ENCODE measurements at regions not wholly inside any gene's neighbourhood (a gene's known extent, or its start where the extent isn't known, plus 50 kb on each side); places are given as distances from the start of the nearest gene placed in this dataset.
A peak's percentile ranks its signal among the peaks of the same experiment; 100 is the strongest.

DNA sequence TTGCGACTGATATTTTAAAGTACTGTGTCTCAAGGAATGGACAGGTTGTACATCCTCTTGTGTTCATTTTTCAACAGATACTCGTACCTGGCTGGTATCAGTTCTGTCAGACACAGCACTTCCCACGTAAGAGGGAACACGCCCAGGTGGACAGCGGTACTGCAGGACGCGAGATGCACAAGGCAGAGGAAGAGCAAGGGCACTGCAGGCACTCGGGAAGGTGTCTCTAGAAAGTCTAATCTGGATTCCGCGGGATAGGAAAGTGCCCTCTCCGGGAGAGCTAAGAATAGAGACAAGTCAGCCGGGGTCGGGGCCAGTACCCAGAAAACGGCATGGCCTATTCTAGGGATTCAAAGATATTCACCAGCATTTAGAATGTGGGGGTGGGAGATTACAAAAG, 94.2 kb upstream of the MBOAT1 start:
- Histone ChIP-seq H3K27me3 (ENCODE audit: control insufficient read depth in 2 of 2, insufficient read depth in 2 of 2, low read length in 2 of 2) (no peaks in the 10 kb centered on the region), H3K4me3 (ENCODE audit: low read length) (no peak overlapping the region), H3K27ac (ENCODE audit: low read depth, low read length) (no peak overlapping the region), H3K9me3 (ENCODE audit: control insufficient read depth in 2 of 3, low read length in 3 of 3) (no peaks in the 10 kb centered on the region), H3K36me3 (ENCODE audit: control insufficient read depth in 2 of 3, insufficient read depth in 3 of 3, low read length in 3 of 3) (no peaks in the 10 kb centered on the region), H3K4me1 (ENCODE audit: control insufficient read depth in 2 of 2, insufficient read depth in 2 of 2, low read length in 2 of 2) (no peaks in the 10 kb centered on the region)
- no peak overlapping the region for H3K4me3 Mint-ChIP-seq
- intact Hi-C loops (cut with micrococcal nuclease): no loop called here
- H3K4me1 Mint-ChIP-seq: no peaks in the 10 kb centered on the region
- ATAC-seq (no peak), DNase-seq (no peak)
- H3K9me3 Mint-ChIP-seq: peaks cover 0 to 6% (median 0%) of the 10 kb centered on the region in 11 donors
- H3K27ac Mint-ChIP-seq: no peak overlapping the region
- H3K36me3 Mint-ChIP-seq: peaks cover 0 to 3% (median 0%) of the 10 kb centered on the region in 5 donors
- POLR2A ChIA-PET: interaction anchor here (1.3 kb wide), 1 partner anchor 13 kb away, joined by 7 read pairs; no protein-coding TSS in a partner anchor
- H3K27me3 Mint-ChIP-seq: peaks cover 0 to 40% (median 0%) of the 10 kb centered on the region in 5 donors
- CTCF ChIA-PET: no interaction called here

DNA sequence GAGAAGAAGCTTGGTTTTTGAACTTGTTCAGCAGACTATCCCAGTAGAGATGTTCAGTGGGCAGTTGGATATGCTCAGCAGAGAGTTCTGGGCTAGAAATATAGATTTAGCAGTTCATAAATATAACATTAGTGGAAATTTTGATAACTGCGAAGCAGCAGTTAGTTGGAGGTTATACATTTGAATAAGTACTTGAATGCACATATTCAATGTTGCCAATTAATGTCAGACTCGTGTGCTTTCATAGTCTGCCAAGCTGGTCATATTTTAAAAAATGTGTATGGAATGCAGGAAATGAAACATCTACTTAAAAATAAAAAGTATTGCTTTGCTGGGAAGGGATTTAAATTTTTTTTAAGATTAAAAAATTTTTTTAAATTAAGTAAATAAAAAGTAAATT, 92.5 kb upstream of the E2F3 start:
- Mint-ChIP-seq H3K4me3 (no peak overlapping the region), H3K27ac (no peak overlapping the region), H3K4me1 (peaks cover 0 to 5% (median 0%) of the 10 kb centered on the region in 7 donors), H3K27me3 (peaks cover 0 to 36% (median 0%) of the 10 kb centered on the region in 5 donors), H3K36me3 (peaks cover 0 to 3% (median 0%) of the 10 kb centered on the region in 5 donors), H3K9me3 (peaks cover 0 to 6% (median 0%) of the 10 kb centered on the region in 11 donors)
- intact Hi-C loops (cut with micrococcal nuclease): no loop called here
- ChIA-PET POLR2A (no interaction called here), CTCF (interaction anchor here (0.9 kb wide), 1 partner anchor 10 kb away, joined by 3 read pairs; no protein-coding TSS in a partner anchor)
- H3K4me1 ChIP-seq (ENCODE audit: control insufficient read depth in 2 of 2, insufficient read depth in 2 of 2, low read length in 2 of 2): no peaks in the 10 kb centered on the region
- H3K36me3 ChIP-seq (ENCODE audit: control insufficient read depth in 2 of 3, insufficient read depth in 3 of 3, low read length in 3 of 3): no peaks in the 10 kb centered on the region
- DNase-seq: no peak
- no peak overlapping the region for H3K27ac ChIP-seq (ENCODE audit: low read depth, low read length)
- no peaks in the 10 kb centered on the region for H3K9me3 ChIP-seq (ENCODE audit: control insufficient read depth in 2 of 3, low read length in 3 of 3)
- H3K4me3 ChIP-seq (ENCODE audit: low read length): no peak overlapping the region
- no peak for ATAC-seq
- H3K27me3 ChIP-seq (ENCODE audit: control insufficient read depth in 2 of 2, insufficient read depth in 2 of 2, low read length in 2 of 2): no peaks in the 10 kb centered on the region

DNA sequence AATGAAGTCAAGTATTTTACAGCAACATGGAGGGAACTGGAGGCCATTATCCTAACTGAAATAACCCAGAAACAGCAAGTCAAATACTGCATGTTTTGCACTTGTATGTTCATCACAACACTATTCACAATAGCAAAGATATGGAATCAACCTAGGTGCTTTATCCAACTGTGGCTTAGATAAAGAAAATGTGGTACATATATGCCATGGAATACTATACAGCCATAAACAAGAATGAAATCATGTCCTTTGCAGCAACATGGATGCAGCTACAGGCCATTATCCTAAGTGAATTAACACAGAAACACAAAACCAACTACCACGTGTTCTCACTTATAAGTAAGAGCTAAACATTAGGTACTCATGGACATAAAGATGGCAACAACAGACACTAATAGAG, 91.5 kb upstream of the E2F3 start:
- Mint-ChIP-seq H3K9me3 (peaks cover 0 to 6% (median 0%) of the 10 kb centered on the region in 11 donors), H3K27ac (no peak overlapping the region), H3K27me3 (peaks cover 0 to 41% (median 0%) of the 10 kb centered on the region in 5 donors), H3K4me3 (no peak overlapping the region), H3K36me3 (peaks cover 0 to 3% (median 0%) of the 10 kb centered on the region in 5 donors), H3K4me1 (peaks cover 0 to 5% (median 0%) of the 10 kb centered on the region in 7 donors)
- no peak overlapping the region for H3K4me3 ChIP-seq (ENCODE audit: low read length)
- ChIA-PET CTCF (no interaction called here), POLR2A (interaction anchor here (0.9 to 2.0 kb wide), 2 partner anchors 10 kb away, joined by 3 to 13 read pairs; no protein-coding TSS in a partner anchor)
- no peaks in the 10 kb centered on the region for H3K27me3 ChIP-seq (ENCODE audit: control insufficient read depth in 2 of 2, insufficient read depth in 2 of 2, low read length in 2 of 2)
- no peak overlapping the region for H3K27ac ChIP-seq (ENCODE audit: low read depth, low read length)
- ATAC-seq: no peak
- no peaks in the 10 kb centered on the region for H3K9me3 ChIP-seq (ENCODE audit: control insufficient read depth in 2 of 3, low read length in 3 of 3)
- no peaks in the 10 kb centered on the region for H3K36me3 ChIP-seq (ENCODE audit: control insufficient read depth in 2 of 3, insufficient read depth in 3 of 3, low read length in 3 of 3)
- DNase-seq: no peak
- H3K4me1 ChIP-seq (ENCODE audit: control insufficient read depth in 2 of 2, insufficient read depth in 2 of 2, low read length in 2 of 2): no peaks in the 10 kb centered on the region
- intact Hi-C loops (cut with micrococcal nuclease): no loop called here

DNA sequence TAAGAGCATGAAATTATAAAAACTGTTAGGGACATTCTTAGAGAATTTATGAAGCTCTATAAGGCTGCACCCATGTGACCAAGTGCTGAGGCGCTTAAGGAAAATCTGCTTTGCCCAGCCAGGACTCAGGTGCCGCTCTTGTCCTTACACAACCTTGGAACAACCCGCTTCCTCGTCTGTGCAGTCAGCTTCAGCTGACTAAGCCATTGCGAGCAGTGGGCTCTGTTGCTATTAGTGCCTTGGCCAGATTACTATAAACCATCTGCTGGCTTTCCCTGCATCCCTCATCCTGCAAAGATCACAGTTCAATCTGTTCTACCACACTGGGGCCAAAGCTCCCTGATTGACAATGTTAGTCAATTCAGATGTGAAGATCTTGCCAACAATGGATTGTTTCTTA, 89.1 kb upstream of the E2F3 start:
- CTCF ChIA-PET: no interaction called here
- Mint-ChIP-seq H3K27me3 (peaks cover 0 to 41% (median 0%) of the 10 kb centered on the region in 5 donors), H3K9me3 (peaks cover 0 to 6% (median 0%) of the 10 kb centered on the region in 11 donors), H3K4me1 (peaks cover 0 to 5% (median 0%) of the 10 kb centered on the region in 7 donors), H3K4me3 (no peak overlapping the region), H3K36me3 (peaks cover 0 to 3% (median 0%) of the 10 kb centered on the region in 5 donors), H3K27ac (peak overlapping the region in 1 of 9 donors; percentile 7)
- Histone ChIP-seq H3K4me1 (ENCODE audit: control insufficient read depth in 2 of 2, insufficient read depth in 2 of 2, low read length in 2 of 2) (no peaks in the 10 kb centered on the region), H3K9me3 (ENCODE audit: control insufficient read depth in 2 of 3, low read length in 3 of 3) (no peaks in the 10 kb centered on the region), H3K27ac (ENCODE audit: low read depth, low read length) (no peak overlapping the region), H3K27me3 (ENCODE audit: control insufficient read depth in 2 of 2, insufficient read depth in 2 of 2, low read length in 2 of 2) (no peaks in the 10 kb centered on the region), H3K36me3 (ENCODE audit: control insufficient read depth in 2 of 3, insufficient read depth in 3 of 3, low read length in 3 of 3) (no peaks in the 10 kb centered on the region), H3K4me3 (ENCODE audit: low read length) (no peak overlapping the region)
- DNase-seq (no peak), ATAC-seq (no peak)
- POLR2A ChIA-PET: interaction anchor here (0.7 to 1.6 kb wide), 7 partner anchors 8 to 213 kb away, joined by 3 to 5 read pairs (median 3); no protein-coding TSS in a partner anchor
- intact Hi-C loops (cut with micrococcal nuclease): no loop called here

DNA sequence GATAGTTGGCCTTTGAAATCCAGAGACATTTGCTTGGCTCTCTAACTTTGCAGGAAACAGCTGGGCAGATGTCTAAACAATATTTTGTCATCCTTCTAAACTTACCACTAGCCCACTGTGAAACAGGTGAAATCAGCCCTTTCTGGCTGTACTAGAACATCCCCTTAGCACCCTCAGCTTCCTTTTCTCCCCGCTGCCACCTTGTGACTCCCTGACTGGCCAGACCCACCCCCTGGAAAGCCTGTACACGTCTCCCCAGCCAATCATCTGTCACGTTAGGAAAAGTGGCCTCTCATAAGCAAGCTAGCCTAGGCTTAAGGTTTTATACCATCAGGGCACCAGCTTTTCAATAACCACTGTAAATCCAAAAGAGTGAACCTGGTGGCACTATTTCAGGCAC, 88.6 kb upstream of the E2F3 start:
- Mint-ChIP-seq H3K27me3 (peaks cover 0 to 41% (median 0%) of the 10 kb centered on the region in 5 donors), H3K36me3 (peaks cover 0 to 3% (median 0%) of the 10 kb centered on the region in 5 donors), H3K4me3 (no peak overlapping the region), H3K4me1 (peaks cover 0 to 5% (median 0%) of the 10 kb centered on the region in 7 donors), H3K27ac (peak overlapping the region in 1 of 9 donors; percentile 59), H3K9me3 (peaks cover 0 to 8% (median under 1%) of the 10 kb centered on the region in 11 donors)
- ChIA-PET CTCF (no interaction called here), POLR2A (interaction anchor here (0.8 to 1.6 kb wide), 6 partner anchors 8 to 92 kb away, joined by 3 to 5 read pairs (median 3); no protein-coding TSS in a partner anchor)
- H3K4me1 ChIP-seq (ENCODE audit: control insufficient read depth in 2 of 2, insufficient read depth in 2 of 2, low read length in 2 of 2): no peaks in the 10 kb centered on the region
- H3K27ac ChIP-seq (ENCODE audit: low read depth, low read length): no peak overlapping the region
- H3K9me3 ChIP-seq (ENCODE audit: control insufficient read depth in 2 of 3, low read length in 3 of 3): no peaks in the 10 kb centered on the region
- H3K4me3 ChIP-seq (ENCODE audit: low read length): no peak overlapping the region
- ATAC-seq (no peak), DNase-seq (no peak)
- H3K27me3 ChIP-seq (ENCODE audit: control insufficient read depth in 2 of 2, insufficient read depth in 2 of 2, low read length in 2 of 2): no peaks in the 10 kb centered on the region
- intact Hi-C loops (cut with micrococcal nuclease): no loop called here
- H3K36me3 ChIP-seq (ENCODE audit: control insufficient read depth in 2 of 3, insufficient read depth in 3 of 3, low read length in 3 of 3): no peaks in the 10 kb centered on the region

DNA sequence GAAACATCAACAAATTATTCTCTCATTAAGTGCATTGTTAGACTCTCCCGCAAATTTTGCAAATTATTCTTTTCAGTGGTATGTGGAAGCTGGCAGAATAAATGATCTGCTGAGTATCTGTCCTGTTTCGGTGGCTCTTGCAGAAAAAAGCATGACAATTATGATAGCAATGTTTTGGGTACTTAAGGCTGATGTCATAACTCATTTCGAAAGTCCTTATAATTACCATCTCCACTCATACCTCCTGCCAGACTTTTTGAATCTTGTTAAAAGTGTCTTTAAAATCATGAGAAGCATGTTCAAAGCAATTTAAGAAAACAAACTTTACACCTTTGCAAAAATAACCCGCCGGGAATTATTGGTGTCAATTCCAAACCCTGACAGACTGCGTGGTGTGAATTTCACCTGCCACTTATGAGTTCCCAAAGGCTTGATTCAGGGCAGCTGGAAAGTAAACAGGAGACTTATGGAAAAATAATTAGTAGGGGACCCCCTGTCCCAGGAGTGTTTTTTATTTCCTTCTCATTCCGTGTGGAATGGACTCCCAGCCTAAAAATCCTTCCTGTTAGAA, 87.6 kb upstream of the E2F3 start:
- ChIA-PET POLR2A (interaction anchor here (1.2 to 1.3 kb wide), 2 partner anchors 52 to 90 kb away, joined by 3 to 6 read pairs; no protein-coding TSS in a partner anchor), CTCF (no interaction called here)
- ATAC-seq (no peak), DNase-seq (no peak)
- Histone ChIP-seq H3K9me3 (ENCODE audit: control insufficient read depth in 2 of 3, low read length in 3 of 3) (no peaks in the 10 kb centered on the region), H3K27ac (ENCODE audit: low read depth, low read length) (no peak overlapping the region), H3K36me3 (ENCODE audit: control insufficient read depth in 2 of 3, insufficient read depth in 3 of 3, low read length in 3 of 3) (no peaks in the 10 kb centered on the region), H3K4me1 (ENCODE audit: control insufficient read depth in 2 of 2, insufficient read depth in 2 of 2, low read length in 2 of 2) (no peaks in the 10 kb centered on the region), H3K27me3 (ENCODE audit: control insufficient read depth in 2 of 2, insufficient read depth in 2 of 2, low read length in 2 of 2) (no peaks in the 10 kb centered on the region), H3K4me3 (ENCODE audit: low read length) (no peak overlapping the region)
- Mint-ChIP-seq H3K4me1 (peaks cover 0 to 9% (median 4%) of the 10 kb centered on the region in 7 donors), H3K9me3 (peaks cover 0 to 13% (median 1%) of the 10 kb centered on the region in 11 donors), H3K36me3 (peaks cover 0 to 7% (median 0%) of the 10 kb centered on the region in 5 donors), H3K4me3 (no peak overlapping the region), H3K27ac (peak overlapping the region in 1 of 9 donors; percentile 9), H3K27me3 (peaks cover 0 to 37% (median 0%) of the 10 kb centered on the region in 5 donors)
- intact Hi-C loops (cut with micrococcal nuclease): no loop called here
